HepG2 (cell line): ENCODE measurements at regions not wholly inside any gene's neighbourhood (a gene's known extent, or its start where the extent isn't known, plus 50 kb on each side); places are given as distances from the start of the nearest gene placed in this dataset.

Experiments
- DBP ChIP-seq: sonication (generic); formaldehyde crosslinking; IDR thresholded peaks from 2 replicates; pipeline ENCODE4 v1.4.0; 2020; ENCODE audit warnings: missing genetic modification reagents; ENCODE audit errors: not compliant biosample characterization
- PLSCR1 ChIP-seq: sonication (generic); formaldehyde crosslinking; IDR thresholded peaks from 2 replicates; pipeline ENCODE4 v1.5.0; 2020; ENCODE audit warnings: missing genetic modification reagents, mild to moderate bottlenecking, borderline replicate concordance
- RERE ChIP-seq: IDR thresholded peaks from 2 replicates; pipeline ENCODE4 v1.6.1; 2016; ENCODE audit warnings: low read depth, missing genetic modification reagents, missing compliant biosample characterization
- ZNF296 ChIP-seq: sonication (generic); formaldehyde crosslinking; conservative IDR thresholded peaks from 2 replicates; pipeline ENCODE4 v1.5.0; 2020; ENCODE audit warnings: mild to moderate bottlenecking, missing genetic modification reagents
- ZNF30 ChIP-seq: sonication (generic); formaldehyde crosslinking; IDR thresholded peaks from 2 replicates; pipeline ENCODE4 v1.5.0; 2020; ENCODE audit warnings: mild to moderate bottlenecking, missing genetic modification reagents
- ZNF362 ChIP-seq: sonication (generic); formaldehyde crosslinking; IDR thresholded peaks from 2 replicates; pipeline ENCODE4 v1.4.0; 2020; ENCODE audit warnings: missing genetic modification reagents, mild to moderate bottlenecking, borderline replicate concordance
- TF ChIP-seq, protein P1 (sequence below): sonication (generic); formaldehyde crosslinking; IDR thresholded peaks from 2 replicates; pipeline ENCODE4 v1.4.0; 2020; ENCODE audit warnings: missing genetic modification reagents, borderline replicate concordance

GRCh38 chr4:136461533-136461932 lies 1070.8 kb downstream of the PCDH18 start (continued):
- no peak for TF ChIP-seq ZNF30 (CRISPR knock-in tag)
- no peak for TF ChIP-seq ZNF296
- TF ChIP-seq ZNF362 (CRISPR knock-in tag): no peak
- TF ChIP-seq PLSCR1 (CRISPR knock-in tag): no peak
- no peak for TF ChIP-seq DBP (CRISPR knock-in tag)
- TF ChIP-seq, protein P1, sequence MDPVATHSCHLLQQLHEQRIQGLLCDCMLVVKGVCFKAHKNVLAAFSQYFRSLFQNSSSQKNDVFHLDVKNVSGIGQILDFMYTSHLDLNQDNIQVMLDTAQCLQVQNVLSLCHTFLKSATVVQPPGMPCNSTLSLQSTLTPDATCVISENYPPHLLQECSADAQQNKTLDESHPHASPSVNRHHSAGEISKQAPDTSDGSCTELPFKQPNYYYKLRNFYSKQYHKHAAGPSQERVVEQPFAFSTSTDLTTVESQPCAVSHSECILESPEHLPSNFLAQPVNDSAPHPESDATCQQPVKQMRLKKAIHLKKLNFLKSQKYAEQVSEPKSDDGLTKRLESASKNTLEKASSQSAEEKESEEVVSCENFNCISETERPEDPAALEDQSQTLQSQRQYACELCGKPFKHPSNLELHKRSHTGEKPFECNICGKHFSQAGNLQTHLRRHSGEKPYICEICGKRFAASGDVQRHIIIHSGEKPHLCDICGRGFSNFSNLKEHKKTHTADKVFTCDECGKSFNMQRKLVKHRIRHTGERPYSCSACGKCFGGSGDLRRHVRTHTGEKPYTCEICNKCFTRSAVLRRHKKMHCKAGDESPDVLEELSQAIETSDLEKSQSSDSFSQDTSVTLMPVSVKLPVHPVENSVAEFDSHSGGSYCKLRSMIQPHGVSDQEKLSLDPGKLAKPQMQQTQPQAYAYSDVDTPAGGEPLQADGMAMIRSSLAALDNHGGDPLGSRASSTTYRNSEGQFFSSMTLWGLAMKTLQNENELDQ (CRISPR knock-in tag): no peak
- TF ChIP-seq RERE: no peak
